ENCODE measurements at regions not wholly inside any gene's neighbourhood (a gene's known extent, or its start where the extent isn't known, plus 50 kb on each side); places are given as distances from the start of the nearest gene placed in this dataset.

DNA sequence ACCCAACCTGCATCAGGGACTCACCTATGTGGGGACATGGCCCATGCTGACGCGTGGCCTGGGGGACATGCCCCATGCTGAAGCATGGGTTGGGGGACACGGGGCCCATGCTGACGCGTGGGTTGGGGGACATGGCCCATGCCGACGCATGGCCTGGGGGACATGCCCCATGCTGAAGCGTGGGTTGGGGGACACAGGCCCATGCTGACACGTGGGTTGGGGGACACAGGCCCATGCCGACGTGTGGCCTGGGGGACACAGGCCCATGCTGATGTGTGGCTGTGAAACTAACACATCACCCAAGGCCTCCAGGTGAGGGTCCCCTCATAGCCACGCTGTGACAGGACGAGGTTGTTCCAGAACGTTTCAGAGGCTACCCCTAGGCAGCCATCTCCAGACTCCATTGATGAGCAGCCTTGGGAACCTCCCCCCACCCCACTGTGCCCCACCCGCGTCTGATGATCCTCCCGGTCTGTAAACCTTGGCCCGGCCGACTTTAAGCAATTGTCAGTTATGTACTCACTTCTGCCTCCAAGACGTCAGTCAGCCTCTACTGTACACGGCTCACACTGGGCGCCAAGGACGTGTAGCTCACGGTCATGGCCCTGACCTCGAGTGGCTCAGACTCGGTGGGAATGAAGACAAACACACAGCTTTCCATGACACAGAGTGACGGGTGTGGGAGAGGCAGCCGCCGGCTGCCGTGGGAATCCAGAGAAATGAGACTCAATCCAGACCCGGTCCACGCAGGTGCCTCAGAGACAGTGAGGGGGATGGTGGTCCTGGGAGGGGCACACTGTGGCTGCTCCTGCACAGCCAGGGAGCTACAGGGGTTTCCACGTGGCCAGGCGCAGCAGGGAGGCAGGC, 50.2 kb upstream of the SLC66A3 start:
- TF ChIP-seq, protein P1, sequence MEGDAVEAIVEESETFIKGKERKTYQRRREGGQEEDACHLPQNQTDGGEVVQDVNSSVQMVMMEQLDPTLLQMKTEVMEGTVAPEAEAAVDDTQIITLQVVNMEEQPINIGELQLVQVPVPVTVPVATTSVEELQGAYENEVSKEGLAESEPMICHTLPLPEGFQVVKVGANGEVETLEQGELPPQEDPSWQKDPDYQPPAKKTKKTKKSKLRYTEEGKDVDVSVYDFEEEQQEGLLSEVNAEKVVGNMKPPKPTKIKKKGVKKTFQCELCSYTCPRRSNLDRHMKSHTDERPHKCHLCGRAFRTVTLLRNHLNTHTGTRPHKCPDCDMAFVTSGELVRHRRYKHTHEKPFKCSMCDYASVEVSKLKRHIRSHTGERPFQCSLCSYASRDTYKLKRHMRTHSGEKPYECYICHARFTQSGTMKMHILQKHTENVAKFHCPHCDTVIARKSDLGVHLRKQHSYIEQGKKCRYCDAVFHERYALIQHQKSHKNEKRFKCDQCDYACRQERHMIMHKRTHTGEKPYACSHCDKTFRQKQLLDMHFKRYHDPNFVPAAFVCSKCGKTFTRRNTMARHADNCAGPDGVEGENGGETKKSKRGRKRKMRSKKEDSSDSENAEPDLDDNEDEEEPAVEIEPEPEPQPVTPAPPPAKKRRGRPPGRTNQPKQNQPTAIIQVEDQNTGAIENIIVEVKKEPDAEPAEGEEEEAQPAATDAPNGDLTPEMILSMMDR (IDR thresholded peaks at IDR 0.05) = no peak
- no peak for TF ChIP-seq POLR2A (IDR thresholded peaks at IDR 0.05)

All from thyroid gland (tissue), 4 donors.